ENCODE measurements at regions not wholly inside any gene's neighbourhood (a gene's known extent, or its start where the extent isn't known, plus 50 kb on each side); places are given as distances from the start of the nearest gene placed in this dataset.

DNA sequence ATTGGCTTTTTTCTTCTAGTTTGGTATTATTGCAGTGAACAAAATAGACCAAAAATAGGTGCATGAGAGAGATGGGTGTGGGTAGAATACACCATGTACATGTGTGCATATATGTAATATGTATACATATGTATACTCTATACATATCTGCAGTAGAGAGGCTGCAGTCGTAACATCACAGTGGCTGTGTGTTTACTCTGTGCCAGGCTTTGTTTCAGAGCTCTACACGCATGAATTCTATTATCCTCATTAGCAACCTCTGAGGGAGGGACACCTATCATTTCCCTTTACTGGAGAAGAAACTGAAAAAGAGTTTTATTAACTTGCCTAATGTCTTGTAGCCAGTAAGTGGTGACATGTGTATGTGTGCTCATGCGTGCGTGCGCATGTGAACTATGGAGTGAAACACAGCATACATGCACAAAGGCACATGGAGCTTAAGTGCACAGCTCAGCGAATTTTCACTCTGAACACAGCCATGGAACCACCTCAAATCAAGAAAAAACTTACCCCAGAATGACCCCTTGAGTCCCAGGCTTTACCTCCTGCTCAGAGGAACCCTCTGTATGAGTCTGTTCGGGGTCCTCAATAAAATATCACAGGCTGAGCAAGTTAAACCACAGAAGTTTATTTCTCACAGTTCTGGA, 452.5 kb downstream of the CDH26 start:
- Histone ChIP-seq H3K27me3 (ENCODE audit: insufficient read depth, low read length) (no peaks in the 10 kb centered on the region), H3K4me1 (ENCODE audit: control insufficient read depth in 1 of 2, insufficient read depth in 2 of 2, low read length in 2 of 2) (no peaks in the 10 kb centered on the region), H3K18ac (ENCODE audit: low read length) (no peak overlapping the region), H3K4me3 (ENCODE audit: low read depth, low read length) (no peak overlapping the region), H2BK12ac (ENCODE audit: low read length) (no peak overlapping the region), H3K23ac (ENCODE audit: low read length) (no peak overlapping the region), H4K91ac (ENCODE audit: low read depth, low read length) (no peak overlapping the region), H3K36me3 (ENCODE audit: control insufficient read depth in 1 of 2, insufficient read depth in 2 of 2, low read length in 2 of 2) (no peaks in the 10 kb centered on the region), H2BK120ac (ENCODE audit: insufficient read depth, low read length, poor library complexity) (no peak overlapping the region), H3K9ac (ENCODE audit: low read length) (no peak overlapping the region), H3K4me2 (ENCODE audit: low read length) (no peak overlapping the region), H3K14ac (ENCODE audit: low read length) (no peak overlapping the region), H4K8ac (ENCODE audit: low read depth, low read length) (no peak overlapping the region), H3K4ac (ENCODE audit: low read depth, low read length) (no peak overlapping the region), H2BK5ac (ENCODE audit: low read depth, low read length, poor library complexity) (no peak overlapping the region), H3K27ac (ENCODE audit: low read depth, low read length) (no peak overlapping the region), H3K9me3 (ENCODE audit: insufficient read depth, low read depth, low read length) (peaks cover 1% of the 10 kb centered on the region), H4K12ac (ENCODE audit: low read depth, low read length) (no peak overlapping the region), H3K79me2 (ENCODE audit: control insufficient read depth, insufficient read depth, low read length, poor library complexity) (no peaks in the 10 kb centered on the region), H3K79me1 (ENCODE audit: low read length) (no peaks in the 10 kb centered on the region), H2AK5ac (ENCODE audit: low read length) (no peak overlapping the region), H2AFZ (ENCODE audit: insufficient read depth, low read length, poor library complexity) (no peak overlapping the region)
- no CpG with 5 or more reads among the region's 7 CpGs for WGBS (ENCODE audit: extremely low coverage, insufficient coverage, insufficient read length)
- DNase-seq: no peak

DNA sequence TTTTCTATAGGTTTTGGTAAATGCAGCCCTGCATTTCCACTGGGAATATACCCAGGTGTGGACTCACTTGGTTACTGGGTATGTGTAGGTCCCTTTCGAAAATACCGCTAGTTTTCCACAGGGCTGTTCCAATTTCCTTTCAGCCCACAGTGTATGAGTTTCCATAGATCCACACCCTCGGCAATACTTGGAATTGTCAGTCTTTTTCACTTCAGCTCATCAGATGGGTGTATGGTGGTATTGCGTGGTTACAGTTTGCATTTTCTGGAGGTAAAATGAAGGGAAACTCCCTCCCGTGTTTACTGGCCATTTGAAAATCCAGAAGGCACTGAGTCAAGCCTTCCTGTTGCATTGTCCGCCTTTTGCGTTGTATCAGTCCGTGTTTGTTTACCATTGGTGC, 453.6 kb downstream of the CDH26 start:
- H2BK12ac ChIP-seq (ENCODE audit: low read length): no peak overlapping the region
- H3K36me3 ChIP-seq (ENCODE audit: control insufficient read depth in 1 of 2, insufficient read depth in 2 of 2, low read length in 2 of 2): no peaks in the 10 kb centered on the region
- no CpG with 5 or more reads among the region's 8 CpGs for WGBS (ENCODE audit: extremely low coverage, insufficient coverage, insufficient read length)
- H3K9ac ChIP-seq (ENCODE audit: low read length): no peak overlapping the region
- H4K8ac ChIP-seq (ENCODE audit: low read depth, low read length): no peak overlapping the region
- H3K27ac ChIP-seq (ENCODE audit: low read depth, low read length): no peak overlapping the region
- H3K4me3 ChIP-seq (ENCODE audit: low read depth, low read length): no peak overlapping the region
- H3K4me1 ChIP-seq (ENCODE audit: control insufficient read depth in 1 of 2, insufficient read depth in 2 of 2, low read length in 2 of 2): no peaks in the 10 kb centered on the region
- H3K4me2 ChIP-seq (ENCODE audit: low read length): no peak overlapping the region
- H4K91ac ChIP-seq (ENCODE audit: low read depth, low read length): no peak overlapping the region
- no peaks in the 10 kb centered on the region for H3K27me3 ChIP-seq (ENCODE audit: insufficient read depth, low read length)
- H4K12ac ChIP-seq (ENCODE audit: low read depth, low read length): no peak overlapping the region
- H3K23ac ChIP-seq (ENCODE audit: low read length): no peak overlapping the region
- H3K79me2 ChIP-seq (ENCODE audit: control insufficient read depth, insufficient read depth, low read length, poor library complexity): no peaks in the 10 kb centered on the region
- DNase-seq: no peak
- H2AK5ac ChIP-seq (ENCODE audit: low read length): no peak overlapping the region
- no peak overlapping the region for H2BK5ac ChIP-seq (ENCODE audit: low read depth, low read length, poor library complexity)
- no peak overlapping the region for H3K14ac ChIP-seq (ENCODE audit: low read length)
- no peaks in the 10 kb centered on the region for H3K79me1 ChIP-seq (ENCODE audit: low read length)
- no peak overlapping the region for H3K18ac ChIP-seq (ENCODE audit: low read length)
- no peak overlapping the region for H3K4ac ChIP-seq (ENCODE audit: low read depth, low read length)
- no peak overlapping the region for H2BK120ac ChIP-seq (ENCODE audit: insufficient read depth, low read length, poor library complexity)
- H2AFZ ChIP-seq (ENCODE audit: insufficient read depth, low read length, poor library complexity): no peak overlapping the region
- peaks cover 1% of the 10 kb centered on the region for H3K9me3 ChIP-seq (ENCODE audit: insufficient read depth, low read depth, low read length)

DNA sequence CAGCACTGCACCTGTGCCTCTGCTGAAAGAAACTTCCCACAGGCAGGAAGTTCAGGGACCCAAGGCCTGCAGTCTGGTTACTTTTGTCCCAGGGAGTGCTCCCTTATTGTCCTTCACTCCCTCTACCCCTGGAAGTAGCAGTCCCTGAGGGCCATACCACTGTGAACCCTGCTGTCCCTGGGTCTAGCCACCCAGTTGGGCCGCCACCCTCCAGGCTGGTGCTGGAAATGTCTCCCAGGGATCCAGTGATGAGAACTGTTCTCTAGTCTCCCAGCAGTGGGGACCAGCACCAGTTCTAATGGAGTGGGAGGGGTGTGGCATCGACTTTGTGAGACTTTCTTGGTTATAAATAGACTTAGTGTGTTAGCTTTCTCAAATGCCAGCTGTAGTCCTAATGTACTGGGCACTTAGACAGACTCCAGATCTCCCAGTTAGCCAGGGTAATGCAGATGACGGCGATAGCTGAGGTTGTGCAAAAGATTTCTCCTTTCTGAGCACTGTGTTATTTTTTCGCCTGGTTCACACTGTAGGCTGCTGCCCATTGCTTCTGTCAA, 462.5 kb downstream of the CDH26 start:
- no peaks in the 10 kb centered on the region for H3K9me3 ChIP-seq (ENCODE audit: insufficient read depth, low read depth, low read length)
- H3K9ac ChIP-seq (ENCODE audit: low read length): no peak overlapping the region
- H3K4me1 ChIP-seq (ENCODE audit: control insufficient read depth in 1 of 2, insufficient read depth in 2 of 2, low read length in 2 of 2): no peaks in the 10 kb centered on the region
- H3K27me3 ChIP-seq (ENCODE audit: insufficient read depth, low read length): no peaks in the 10 kb centered on the region
- H2BK12ac ChIP-seq (ENCODE audit: low read length): no peak overlapping the region
- WGBS (ENCODE audit: extremely low coverage, insufficient coverage, insufficient read length): no CpG with 5 or more reads among the region's 5 CpGs
- H3K18ac ChIP-seq (ENCODE audit: low read length): no peak overlapping the region
- H3K14ac ChIP-seq (ENCODE audit: low read length): no peak overlapping the region
- no peak overlapping the region for H2AK5ac ChIP-seq (ENCODE audit: low read length)
- no peak overlapping the region for H2BK5ac ChIP-seq (ENCODE audit: low read depth, low read length, poor library complexity)
- H4K91ac ChIP-seq (ENCODE audit: low read depth, low read length): no peak overlapping the region
- H3K4me3 ChIP-seq (ENCODE audit: low read depth, low read length): no peak overlapping the region
- H3K4me2 ChIP-seq (ENCODE audit: low read length): no peak overlapping the region
- H2BK120ac ChIP-seq (ENCODE audit: insufficient read depth, low read length, poor library complexity): no peak overlapping the region
- H3K36me3 ChIP-seq (ENCODE audit: control insufficient read depth in 1 of 2, insufficient read depth in 2 of 2, low read length in 2 of 2): no peaks in the 10 kb centered on the region
- H2AFZ ChIP-seq (ENCODE audit: insufficient read depth, low read length, poor library complexity): no peak overlapping the region
- no peak overlapping the region for H4K12ac ChIP-seq (ENCODE audit: low read depth, low read length)
- H3K79me2 ChIP-seq (ENCODE audit: control insufficient read depth, insufficient read depth, low read length, poor library complexity): no peaks in the 10 kb centered on the region
- H3K27ac ChIP-seq (ENCODE audit: low read depth, low read length): no peak overlapping the region
- H4K8ac ChIP-seq (ENCODE audit: low read depth, low read length): no peak overlapping the region
- DNase-seq: no peak
- peak overlapping the region; percentile 58 for H3K23ac ChIP-seq (ENCODE audit: low read length)
- H3K79me1 ChIP-seq (ENCODE audit: low read length): no peaks in the 10 kb centered on the region
- no peak overlapping the region for H3K4ac ChIP-seq (ENCODE audit: low read depth, low read length)

DNA sequence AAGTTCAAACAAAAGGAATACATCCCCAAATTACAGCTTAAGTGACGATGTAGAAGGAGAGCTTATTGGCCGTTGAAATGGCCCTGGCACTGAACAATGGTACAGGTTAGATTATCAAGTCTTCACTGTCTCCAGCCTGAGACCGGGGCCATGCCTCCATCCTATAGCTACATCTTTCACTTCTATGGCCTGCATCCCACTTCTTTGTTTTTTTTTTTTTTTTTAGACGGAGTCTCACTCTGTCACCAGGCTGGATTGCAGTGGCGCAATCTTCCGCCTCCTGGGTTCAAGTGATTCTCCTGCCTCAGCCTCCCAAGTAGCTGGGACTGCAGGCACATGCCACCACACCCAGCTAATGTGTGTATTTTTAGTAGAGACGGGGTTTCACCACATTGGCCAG, 464.6 kb downstream of the CDH26 start:
- Histone ChIP-seq H4K8ac (ENCODE audit: low read depth, low read length) (no peak overlapping the region), H3K36me3 (ENCODE audit: control insufficient read depth in 1 of 2, insufficient read depth in 2 of 2, low read length in 2 of 2) (no peaks in the 10 kb centered on the region), H4K91ac (ENCODE audit: low read depth, low read length) (no peak overlapping the region), H2BK12ac (ENCODE audit: low read length) (no peak overlapping the region), H2AFZ (ENCODE audit: insufficient read depth, low read length, poor library complexity) (no peak overlapping the region), H3K27me3 (ENCODE audit: insufficient read depth, low read length) (no peaks in the 10 kb centered on the region), H3K4me1 (ENCODE audit: control insufficient read depth in 1 of 2, insufficient read depth in 2 of 2, low read length in 2 of 2) (no peaks in the 10 kb centered on the region), H3K4me3 (ENCODE audit: low read depth, low read length) (no peak overlapping the region), H3K18ac (ENCODE audit: low read length) (no peak overlapping the region), H3K4me2 (ENCODE audit: low read length) (no peak overlapping the region), H3K4ac (ENCODE audit: low read depth, low read length) (no peak overlapping the region), H3K23ac (ENCODE audit: low read length) (no peak overlapping the region), H3K14ac (ENCODE audit: low read length) (no peak overlapping the region), H3K9ac (ENCODE audit: low read length) (no peak overlapping the region), H3K27ac (ENCODE audit: low read depth, low read length) (no peak overlapping the region), H3K9me3 (ENCODE audit: insufficient read depth, low read depth, low read length) (no peaks in the 10 kb centered on the region), H4K12ac (ENCODE audit: low read depth, low read length) (no peak overlapping the region), H2BK120ac (ENCODE audit: insufficient read depth, low read length, poor library complexity) (no peak overlapping the region), H3K79me2 (ENCODE audit: control insufficient read depth, insufficient read depth, low read length, poor library complexity) (no peaks in the 10 kb centered on the region), H3K79me1 (ENCODE audit: low read length) (no peaks in the 10 kb centered on the region), H2AK5ac (ENCODE audit: low read length) (no peak overlapping the region), H2BK5ac (ENCODE audit: low read depth, low read length, poor library complexity) (no peak overlapping the region)
- WGBS (ENCODE audit: extremely low coverage, insufficient coverage, insufficient read length): no CpG with 5 or more reads among the region's 7 CpGs
- no peak for DNase-seq
